ENCODE measurements at regions not wholly inside any gene's neighbourhood (a gene's known extent, or its start where the extent isn't known, plus 50 kb on each side); places are given as distances from the start of the nearest gene placed in this dataset.

GRCh38 chr11:130787973-130788570, 128.2 kb downstream of the SNX19 start:
- no peak overlapping the region for H3K27ac ChIP-seq (replicated peaks)
- H3K4me3 ChIP-seq (replicated peaks; ENCODE audit: insufficient read depth, low read length) = no peak overlapping the region
- DNase-seq (ENCODE audit: low read depth in 1 of 2, low spot score in 1 of 2) = no peak
- no peak for TF ChIP-seq GABPA (IDR thresholded peaks at IDR 0.05; ENCODE audit: low read depth)
- TF ChIP-seq, protein P1, sequence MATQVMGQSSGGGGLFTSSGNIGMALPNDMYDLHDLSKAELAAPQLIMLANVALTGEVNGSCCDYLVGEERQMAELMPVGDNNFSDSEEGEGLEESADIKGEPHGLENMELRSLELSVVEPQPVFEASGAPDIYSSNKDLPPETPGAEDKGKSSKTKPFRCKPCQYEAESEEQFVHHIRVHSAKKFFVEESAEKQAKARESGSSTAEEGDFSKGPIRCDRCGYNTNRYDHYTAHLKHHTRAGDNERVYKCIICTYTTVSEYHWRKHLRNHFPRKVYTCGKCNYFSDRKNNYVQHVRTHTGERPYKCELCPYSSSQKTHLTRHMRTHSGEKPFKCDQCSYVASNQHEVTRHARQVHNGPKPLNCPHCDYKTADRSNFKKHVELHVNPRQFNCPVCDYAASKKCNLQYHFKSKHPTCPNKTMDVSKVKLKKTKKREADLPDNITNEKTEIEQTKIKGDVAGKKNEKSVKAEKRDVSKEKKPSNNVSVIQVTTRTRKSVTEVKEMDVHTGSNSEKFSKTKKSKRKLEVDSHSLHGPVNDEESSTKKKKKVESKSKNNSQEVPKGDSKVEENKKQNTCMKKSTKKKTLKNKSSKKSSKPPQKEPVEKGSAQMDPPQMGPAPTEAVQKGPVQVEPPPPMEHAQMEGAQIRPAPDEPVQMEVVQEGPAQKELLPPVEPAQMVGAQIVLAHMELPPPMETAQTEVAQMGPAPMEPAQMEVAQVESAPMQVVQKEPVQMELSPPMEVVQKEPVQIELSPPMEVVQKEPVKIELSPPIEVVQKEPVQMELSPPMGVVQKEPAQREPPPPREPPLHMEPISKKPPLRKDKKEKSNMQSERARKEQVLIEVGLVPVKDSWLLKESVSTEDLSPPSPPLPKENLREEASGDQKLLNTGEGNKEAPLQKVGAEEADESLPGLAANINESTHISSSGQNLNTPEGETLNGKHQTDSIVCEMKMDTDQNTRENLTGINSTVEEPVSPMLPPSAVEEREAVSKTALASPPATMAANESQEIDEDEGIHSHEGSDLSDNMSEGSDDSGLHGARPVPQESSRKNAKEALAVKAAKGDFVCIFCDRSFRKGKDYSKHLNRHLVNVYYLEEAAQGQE (IDR thresholded peaks at IDR 0.05; ENCODE audit: insufficient replicate concordance, low read depth) = no peak
- no peak for TF ChIP-seq SPI1 (IDR thresholded peaks at IDR 0.05; ENCODE audit: borderline replicate concordance, low read depth)
- no peak for TF ChIP-seq CTCF (IDR thresholded peaks at IDR 0.05; ENCODE audit: insufficient read depth, low read length)
- TF ChIP-seq POLR2AphosphoS5 (IDR thresholded peaks at IDR 0.05; ENCODE audit: low read depth) = no peak
- H3K27me3 ChIP-seq (ENCODE audit: insufficient read depth, poor library complexity, severe bottlenecking) = peaks cover 4% of the 10 kb centered on the region

- no peak for DNase-seq (ENCODE audit: low read depth in 1 of 2, low spot score in 1 of 2)
- Histone ChIP-seq H3K27me3 (ENCODE audit: insufficient read depth, poor library complexity, severe bottlenecking) (no peaks in the 10 kb centered on the region), H3K4me3 (replicated peaks; ENCODE audit: insufficient read depth, low read length) (no peak overlapping the region), H3K27ac (replicated peaks) (no peak overlapping the region)
- TF ChIP-seq CTCF (IDR thresholded peaks at IDR 0.05; ENCODE audit: insufficient read depth, low read length) = no peak
- no peak for TF ChIP-seq SPI1 (IDR thresholded peaks at IDR 0.05; ENCODE audit: borderline replicate concordance, low read depth)
- no peak for TF ChIP-seq GABPA (IDR thresholded peaks at IDR 0.05; ENCODE audit: low read depth)
- no peak for TF ChIP-seq POLR2AphosphoS5 (IDR thresholded peaks at IDR 0.05; ENCODE audit: low read depth)
- TF ChIP-seq, protein P1 (IDR thresholded peaks at IDR 0.05; ENCODE audit: insufficient replicate concordance, low read depth) = no peak
Observed at GRCh38 chr11:130789056-130789640, 127.1 kb downstream of the SNX19 start.

GRCh38 chr11:130790689-130791088, 125.6 kb downstream of the SNX19 start:
- no peak for DNase-seq (ENCODE audit: low read depth in 1 of 2, low spot score in 1 of 2)
- Histone ChIP-seq H3K27me3 (ENCODE audit: insufficient read depth, poor library complexity, severe bottlenecking) (no peaks in the 10 kb centered on the region), H3K27ac (replicated peaks) (no peak overlapping the region), H3K4me3 (replicated peaks; ENCODE audit: insufficient read depth, low read length) (no peak overlapping the region)
- no peak for TF ChIP-seq POLR2AphosphoS5 (IDR thresholded peaks at IDR 0.05; ENCODE audit: low read depth)
- TF ChIP-seq, protein P1 (IDR thresholded peaks at IDR 0.05; ENCODE audit: insufficient replicate concordance, low read depth) = no peak
